Upper lobe of right lung (tissue), 1 donor: ENCODE measurements at regions not wholly inside any gene's neighbourhood (a gene's known extent, or its start where the extent isn't known, plus 50 kb on each side); places are given as distances from the start of the nearest gene placed in this dataset.
A peak's percentile ranks its signal among the peaks of the same experiment; 100 is the strongest.

Experiments
- ATAC-seq: fragments of 200-7000 bp; cut with Tn5 transposase; one replicate; pipeline ENCODE4 v1.9.1; 2020; ENCODE audit warnings: mild to moderate bottlenecking, moderate library complexity
- DNase-seq: peaks from one replicate; pipeline ENCODE4 v3.0.0-alpha.2; 2020
- H3K27ac ChIP-seq: fragments of 200-600 bp; one replicate; pipeline ENCODE4 v1.8.0; 2022
- H3K27me3 ChIP-seq: fragments of 200-600 bp; one replicate; pipeline ENCODE4 v1.8.0; 2022; ENCODE audit warnings: mild to moderate bottlenecking
- H3K36me3 ChIP-seq: fragments of 200-600 bp; one replicate; pipeline ENCODE4 v1.8.0; 2022
- H3K4me1 ChIP-seq: fragments of 200-600 bp; one replicate; pipeline ENCODE4 v1.8.0; 2022
- H3K4me3 ChIP-seq: fragments of 200-600 bp; one replicate; pipeline ENCODE4 v1.8.0; 2022; ENCODE audit warnings: mild to moderate bottlenecking
- H3K9me3 ChIP-seq: fragments of 200-600 bp; one replicate; pipeline ENCODE4 v1.8.0; 2022
- intact Hi-C: fragments of 100-400 bp; cut with DNase I; formaldehyde crosslinking; loops from one replicate; pipeline ENCODE4 v1.11.0; 2022
- TF ChIP-seq, protein P1 (sequence below): fragments of 200-600 bp; IDR thresholded peaks from one replicate; pipeline ENCODE4 v1.8.0; 2022; ENCODE audit warnings: antibody characterized with exemption
- donor health status: DM: no; HTN: yes; CAD: no; lungs with severe emphysema.

DNA sequence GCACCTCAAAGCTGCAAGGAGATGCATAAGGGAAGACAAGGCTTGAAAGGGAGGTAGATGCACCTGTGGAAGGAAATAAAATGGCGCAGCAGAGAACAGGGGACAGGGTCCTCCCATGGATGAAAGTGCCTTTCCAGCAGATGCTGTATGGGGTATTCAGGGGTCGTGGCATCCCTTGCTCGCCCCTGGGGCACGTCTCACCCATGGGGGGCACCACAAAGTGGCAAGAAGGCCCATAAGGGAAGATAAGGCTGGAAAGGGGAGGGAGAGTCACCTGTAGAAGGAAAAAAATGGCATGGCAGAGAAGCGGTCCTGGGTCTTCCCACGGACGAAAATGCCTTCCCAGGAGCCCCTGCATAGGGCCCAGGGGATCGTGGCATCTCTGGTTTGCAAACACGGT lies 265.1 kb downstream of the ALG10 start:
- TF ChIP-seq, protein P1, sequence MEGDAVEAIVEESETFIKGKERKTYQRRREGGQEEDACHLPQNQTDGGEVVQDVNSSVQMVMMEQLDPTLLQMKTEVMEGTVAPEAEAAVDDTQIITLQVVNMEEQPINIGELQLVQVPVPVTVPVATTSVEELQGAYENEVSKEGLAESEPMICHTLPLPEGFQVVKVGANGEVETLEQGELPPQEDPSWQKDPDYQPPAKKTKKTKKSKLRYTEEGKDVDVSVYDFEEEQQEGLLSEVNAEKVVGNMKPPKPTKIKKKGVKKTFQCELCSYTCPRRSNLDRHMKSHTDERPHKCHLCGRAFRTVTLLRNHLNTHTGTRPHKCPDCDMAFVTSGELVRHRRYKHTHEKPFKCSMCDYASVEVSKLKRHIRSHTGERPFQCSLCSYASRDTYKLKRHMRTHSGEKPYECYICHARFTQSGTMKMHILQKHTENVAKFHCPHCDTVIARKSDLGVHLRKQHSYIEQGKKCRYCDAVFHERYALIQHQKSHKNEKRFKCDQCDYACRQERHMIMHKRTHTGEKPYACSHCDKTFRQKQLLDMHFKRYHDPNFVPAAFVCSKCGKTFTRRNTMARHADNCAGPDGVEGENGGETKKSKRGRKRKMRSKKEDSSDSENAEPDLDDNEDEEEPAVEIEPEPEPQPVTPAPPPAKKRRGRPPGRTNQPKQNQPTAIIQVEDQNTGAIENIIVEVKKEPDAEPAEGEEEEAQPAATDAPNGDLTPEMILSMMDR = no peak
- H3K4me3 ChIP-seq = no peak overlapping the region
- no peaks in the 10 kb centered on the region for H3K4me1 ChIP-seq
- H3K36me3 ChIP-seq = no peaks in the 10 kb centered on the region
- intact Hi-C loops = no loop called here
- no peak overlapping the region for H3K27ac ChIP-seq
- ATAC-seq = no peak
- H3K27me3 ChIP-seq = no peaks in the 10 kb centered on the region
- no peak for DNase-seq
- no peaks in the 10 kb centered on the region for H3K9me3 ChIP-seq

DNA sequence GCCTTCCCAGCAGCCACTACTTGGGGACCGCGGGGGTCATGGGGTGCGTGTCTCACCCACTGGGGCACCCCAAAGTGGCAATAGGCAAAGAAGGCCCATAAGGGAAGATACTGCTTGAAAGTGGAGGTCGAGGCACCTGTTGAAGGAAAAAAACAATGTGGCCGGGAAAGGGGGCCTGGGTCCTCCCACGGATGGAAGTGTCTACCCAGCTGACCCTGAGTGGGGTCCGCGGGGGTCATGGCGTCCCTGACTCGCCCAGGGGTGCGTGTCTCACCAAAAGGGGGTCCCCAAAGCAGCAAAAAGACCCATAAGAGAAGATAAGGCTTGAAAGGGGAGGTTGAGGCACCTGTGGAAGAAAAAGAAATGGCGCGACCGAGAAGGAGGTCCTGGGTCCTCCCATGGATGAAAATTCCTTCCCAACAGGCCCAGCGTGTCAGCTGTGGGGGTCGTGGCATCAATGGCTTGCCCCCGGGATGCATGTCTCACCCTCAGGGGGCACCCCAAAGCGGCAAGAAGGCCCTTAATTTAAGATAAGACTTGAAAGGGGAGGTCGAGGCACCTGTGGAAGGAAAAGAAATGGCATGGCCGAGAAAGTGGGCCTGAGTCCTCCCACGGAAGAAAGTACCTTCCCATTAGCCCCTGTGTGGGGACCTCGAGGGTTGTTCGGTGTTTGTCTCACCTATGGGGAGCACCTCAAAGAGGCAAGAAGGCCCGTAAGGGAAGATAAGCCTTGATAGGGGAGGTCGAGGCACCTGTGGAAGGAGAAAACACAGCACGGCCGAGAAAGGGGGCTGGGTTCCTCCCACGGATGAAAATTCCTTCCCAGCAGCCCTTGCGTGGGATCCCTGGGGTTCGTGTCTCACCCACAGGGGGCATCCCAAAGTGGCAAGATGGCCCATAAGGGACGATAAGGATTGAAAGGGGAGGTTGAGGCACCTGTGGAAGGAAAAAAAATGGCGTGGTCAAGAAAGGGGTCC lies 266.0 kb downstream of the ALG10 start:
- intact Hi-C loops = no loop called here
- DNase-seq (no peak), ATAC-seq (no peak)
- no peaks in the 10 kb centered on the region for H3K27me3 ChIP-seq
- TF ChIP-seq, protein P1 = no peak
- no peak overlapping the region for H3K27ac ChIP-seq
- H3K4me1 ChIP-seq = no peaks in the 10 kb centered on the region
- no peaks in the 10 kb centered on the region for H3K9me3 ChIP-seq
- H3K36me3 ChIP-seq = no peaks in the 10 kb centered on the region
- H3K4me3 ChIP-seq = no peak overlapping the region

DNA sequence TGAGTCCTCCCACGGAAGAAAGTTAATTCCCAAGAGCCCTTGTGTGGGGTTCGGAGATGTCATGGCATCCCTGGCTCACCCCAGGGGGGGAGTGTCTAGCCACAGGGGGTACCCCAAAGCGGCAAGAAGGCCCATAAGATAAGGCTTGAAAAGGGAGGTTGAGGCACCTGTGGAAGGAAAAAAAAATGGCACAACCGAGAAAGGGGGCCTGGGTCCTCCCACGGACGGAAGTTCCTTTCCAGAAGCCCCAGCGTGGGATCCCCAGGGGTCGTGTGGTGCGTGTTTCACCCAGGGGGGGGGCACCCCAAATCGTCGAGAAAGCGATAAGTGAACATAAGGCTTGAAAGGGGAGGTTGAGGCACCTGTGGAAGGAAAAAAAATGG lies 266.7 kb downstream of the ALG10 start:
- DNase-seq = no peak

DNA sequence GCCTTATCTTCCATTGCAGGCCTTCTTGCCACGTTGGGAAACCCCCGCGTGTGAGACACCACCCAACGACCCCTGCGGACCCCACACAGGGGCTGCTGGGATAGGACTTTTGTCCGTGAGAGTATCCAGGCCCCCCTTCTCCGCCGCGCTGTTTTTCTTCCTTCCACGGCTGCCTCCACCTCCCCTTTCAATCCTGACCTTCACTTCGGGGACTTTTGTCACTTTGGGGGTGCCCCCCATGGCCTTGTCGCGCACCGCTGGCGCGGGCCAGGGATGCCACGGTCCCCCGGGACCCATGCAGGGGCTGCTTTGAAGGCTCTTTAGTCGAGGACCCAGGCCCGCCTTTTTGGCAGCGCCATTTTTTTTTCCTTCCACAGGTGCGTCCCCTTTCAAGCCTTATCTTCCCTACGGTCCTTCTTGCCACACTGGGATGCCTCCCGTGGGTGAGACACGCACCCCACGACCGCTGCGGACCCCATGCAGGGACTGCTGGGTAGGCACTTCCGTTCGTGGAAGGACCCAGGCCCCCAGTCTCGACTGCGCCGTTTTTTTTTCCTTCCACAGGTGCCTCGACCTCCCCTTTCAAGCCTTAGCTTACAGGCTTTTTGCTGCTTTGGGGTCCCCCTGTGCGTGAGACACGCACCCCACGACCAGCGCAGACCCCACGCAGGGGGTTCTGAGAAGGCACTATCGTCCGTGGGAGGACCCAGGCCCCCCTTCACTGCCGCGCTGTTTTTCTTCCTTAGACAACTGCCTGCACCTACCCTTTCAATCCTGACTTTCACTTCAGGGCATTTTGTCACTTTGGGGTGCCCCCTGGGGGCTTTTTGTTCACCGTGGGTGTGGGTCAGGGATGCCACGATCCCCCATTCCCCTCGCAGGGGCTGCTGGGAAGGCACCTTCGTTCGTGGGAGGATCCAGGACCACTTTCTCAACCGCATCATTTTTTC lies 267.4 kb downstream of the ALG10 start:
- Histone ChIP-seq H3K9me3 (no peaks in the 10 kb centered on the region), H3K4me3 (no peak overlapping the region), H3K27me3 (no peaks in the 10 kb centered on the region), H3K36me3 (no peaks in the 10 kb centered on the region), H3K27ac (no peak overlapping the region), H3K4me1 (no peaks in the 10 kb centered on the region)
- ATAC-seq = no peak
- intact Hi-C loops = no loop called here
- TF ChIP-seq, protein P1 = no peak
- DNase-seq = peak; percentile 48

More for the DNA sequence above, 266.7 kb downstream of the ALG10 start:
- ATAC-seq = no peak
- Histone ChIP-seq H3K27me3 (no peaks in the 10 kb centered on the region), H3K36me3 (no peaks in the 10 kb centered on the region), H3K27ac (no peak overlapping the region), H3K4me3 (no peak overlapping the region), H3K4me1 (no peaks in the 10 kb centered on the region), H3K9me3 (no peaks in the 10 kb centered on the region)
- TF ChIP-seq, protein P1 = no peak
- intact Hi-C loops = no loop called here

DNA sequence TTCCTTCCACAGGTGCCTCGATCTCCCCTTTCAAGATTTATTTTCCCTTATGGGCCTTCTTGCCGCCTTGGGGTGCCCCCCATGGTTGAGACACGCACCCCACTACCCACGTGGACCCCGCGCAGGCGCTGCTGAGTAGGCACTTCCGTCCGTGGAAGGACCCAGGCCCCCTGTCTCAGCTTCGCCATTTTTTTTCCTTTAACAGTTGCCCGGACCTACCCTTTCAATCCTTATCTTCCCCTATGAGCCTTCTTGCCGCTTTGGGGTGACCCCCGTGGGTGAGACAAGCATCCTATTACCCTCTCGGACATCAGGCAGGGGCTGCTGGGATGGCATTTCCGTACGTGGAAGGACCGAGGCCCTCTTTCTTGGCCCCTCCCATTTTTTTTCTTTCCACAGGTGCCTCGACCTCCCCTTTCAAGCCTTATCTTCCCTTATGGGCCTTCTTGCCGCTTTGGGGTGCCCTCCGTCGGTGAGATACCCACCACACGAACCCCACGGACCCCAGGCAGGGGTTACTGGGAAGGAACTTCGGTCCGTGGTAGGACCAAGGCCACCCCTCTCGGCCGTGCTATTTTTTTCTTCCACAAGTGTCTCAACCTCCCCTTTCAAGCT lies 268.2 kb downstream of the ALG10 start:
- Histone ChIP-seq H3K4me3 (no peak overlapping the region), H3K27ac (no peak overlapping the region), H3K36me3 (no peaks in the 10 kb centered on the region), H3K27me3 (no peaks in the 10 kb centered on the region), H3K9me3 (no peaks in the 10 kb centered on the region), H3K4me1 (no peaks in the 10 kb centered on the region)
- DNase-seq = peak; percentile 53
- no peak for ATAC-seq
- TF ChIP-seq, protein P1 = no peak
- intact Hi-C loops = no loop called here
